CD8-positive, alpha-beta memory T cell (primary cell): ENCODE measurements at regions not wholly inside any gene's neighbourhood (a gene's known extent, or its start where the extent isn't known, plus 50 kb on each side); places are given as distances from the start of the nearest gene placed in this dataset.
"Not testable (repeated sequence)": the region's sequence is repeated elsewhere in the genome, so short reads cannot be mapped to it uniquely, and the experiment has no call there.

Source experiments
- CTCF ChIA-PET: fragments of 350-600 bp; sonication (Branson Sonifier 250); formaldehyde crosslinking; loops from one replicate; lab custom pipeline; 2021; ENCODE audit warnings: antibody characterized with exemption; lab: Charles Lee
- POLR2A ChIA-PET: fragments of 350-600 bp; sonication (Branson Sonifier 250); formaldehyde crosslinking; loops from one replicate; lab custom pipeline; 2021; ENCODE audit warnings: antibody characterized with exemption; lab: Charles Lee
- DNase-seq, 5 donors: peaks; one replicate each; pipeline versions ENCODE4 v3.0.0 to v3.0.0-alpha.2; 2020 to 2022; ENCODE audit warnings: mixed read lengths in 1 of 5
- H3K27ac ChIP-seq: one replicate; pipeline ENCODE4 v1.7.0; 2013; ENCODE audit warnings: low read depth, mild to moderate bottlenecking, low read length, moderate library complexity
- H3K27me3 ChIP-seq: 2 replicates; pipeline ENCODE4 v1.7.0; 2013; ENCODE audit warnings: low read length, mild to moderate bottlenecking; ENCODE audit not compliant: insufficient read depth, poor library complexity, severe bottlenecking
- H3K36me3 ChIP-seq: 2 replicates; pipeline ENCODE4 v1.7.0; 2013; ENCODE audit warnings: mild to moderate bottlenecking, low read length, moderate library complexity; ENCODE audit not compliant: insufficient read depth
- H3K4me1 ChIP-seq: 2 replicates; pipeline ENCODE4 v1.7.0; 2013; ENCODE audit warnings: mild to moderate bottlenecking, low read length, moderate library complexity; ENCODE audit not compliant: insufficient read depth
- H3K4me3 ChIP-seq: 2 replicates; pipeline ENCODE4 v1.7.0; 2013; ENCODE audit warnings: mild to moderate bottlenecking, low read length
- H3K9me3 ChIP-seq: 2 replicates; pipeline ENCODE4 v1.7.0; 2013; ENCODE audit warnings: mild to moderate bottlenecking, low read length
- H3K27ac Mint-ChIP-seq, 8 donors: one replicate each; pipeline ENCODE4 v1.8.0; 2020 to 2021; ENCODE audit warnings: mixed read lengths in 8 of 8, mild to moderate bottlenecking in 6 of 8, inconsistent platforms in 3 of 8, moderate library complexity in 3 of 8
- H3K27me3 Mint-ChIP-seq, 2 donors: one replicate each; pipeline ENCODE4 v1.8.0; 2020 to 2021; ENCODE audit warnings: mixed read lengths in 2 of 2, mild to moderate bottlenecking in 1 of 2, moderate library complexity in 1 of 2
- H3K36me3 Mint-ChIP-seq, 3 donors: one replicate each; pipeline ENCODE4 v1.8.0; 2020 to 2021; ENCODE audit warnings: mixed read lengths in 3 of 3, inconsistent platforms in 1 of 3, mild to moderate bottlenecking in 1 of 3
- H3K4me1 Mint-ChIP-seq, 3 donors: one replicate each; pipeline ENCODE4 v1.8.0; 2020 to 2021; ENCODE audit warnings: mixed read lengths in 3 of 3, inconsistent platforms in 1 of 3, mild to moderate bottlenecking in 1 of 3
- H3K4me3 Mint-ChIP-seq, 7 donors: one replicate each; pipeline ENCODE4 v1.8.0; 2020 to 2021; ENCODE audit warnings: mixed read lengths in 7 of 7, mild to moderate bottlenecking in 6 of 7, moderate library complexity in 4 of 7, inconsistent platforms in 2 of 7
- H3K9me3 Mint-ChIP-seq, 5 donors: one replicate each; pipeline ENCODE4 v1.8.0; 2020 to 2022; ENCODE audit warnings: mixed read lengths in 5 of 5, mild to moderate bottlenecking in 3 of 5, moderate library complexity in 2 of 5, inconsistent platforms in 1 of 5

- Mint-ChIP-seq H3K27me3 (peaks cover 14 to 29% of the 10 kb centered on the region in 2 donors), H3K4me3 (no peak overlapping the region), H3K27ac (no peak overlapping the region), H3K9me3 (no peaks in the 10 kb centered on the region), H3K36me3 (no peaks in the 10 kb centered on the region), H3K4me1 (no peaks in the 10 kb centered on the region)
- ChIA-PET POLR2A (no interaction called here), CTCF (no interaction called here)
- H3K4me3 ChIP-seq, result no peak overlapping the region
- H3K4me1 ChIP-seq, result no peaks in the 10 kb centered on the region
- no peaks in the 10 kb centered on the region for H3K36me3 ChIP-seq
- no peak for DNase-seq
- H3K27ac ChIP-seq, result no peak overlapping the region
- H3K27me3 ChIP-seq, result no peaks in the 10 kb centered on the region
- H3K9me3 ChIP-seq, result no peaks in the 10 kb centered on the region
Measured at GRCh38 chr2:237210297-237210696, 124.6 kb downstream of the COPS8 start.

- no peaks in the 10 kb centered on the region for H3K36me3 Mint-ChIP-seq
- H3K4me3 Mint-ChIP-seq, result no peak overlapping the region
- no peak overlapping the region for H3K27ac ChIP-seq
- CTCF ChIA-PET, result no interaction called here
- no peak overlapping the region for H3K27ac Mint-ChIP-seq
- H3K27me3 ChIP-seq, result no peaks in the 10 kb centered on the region
- H3K4me3 ChIP-seq, result no peak overlapping the region
- POLR2A ChIA-PET, result no interaction called here
- H3K9me3 Mint-ChIP-seq, result no peaks in the 10 kb centered on the region
- H3K36me3 ChIP-seq, result no peaks in the 10 kb centered on the region
- H3K27me3 Mint-ChIP-seq, result peaks cover 12 to 27% of the 10 kb centered on the region in 2 donors
- H3K9me3 ChIP-seq, result no peaks in the 10 kb centered on the region
- H3K4me1 Mint-ChIP-seq, result no peaks in the 10 kb centered on the region
- H3K4me1 ChIP-seq, result no peaks in the 10 kb centered on the region
- DNase-seq, result no peak
Measured at GRCh38 chr2:237210763-237211162, 125.1 kb downstream of the COPS8 start.

GRCh38 chr2:237212356-237213279, 126.9 kb downstream of the COPS8 start:
- peaks cover 8 to 15% of the 10 kb centered on the region in 2 donors for H3K27me3 Mint-ChIP-seq
- POLR2A ChIA-PET, H3K4me3 Mint-ChIP-seq, H3K4me3 ChIP-seq, H3K4me1 Mint-ChIP-seq, H3K27me3 ChIP-seq, CTCF ChIA-PET, H3K9me3 ChIP-seq, H3K36me3 Mint-ChIP-seq, H3K4me1 ChIP-seq, H3K36me3 ChIP-seq, H3K9me3 Mint-ChIP-seq, H3K27ac ChIP-seq, DNase-seq, H3K27ac Mint-ChIP-seq: not testable (repeated sequence)

GRCh38 chr2:237213315-237214022, 127.8 kb downstream of the COPS8 start:
- Histone ChIP-seq H3K9me3 (no peaks in the 10 kb centered on the region), H3K4me3 (no peak overlapping the region), H3K4me1 (no peaks in the 10 kb centered on the region), H3K36me3 (no peaks in the 10 kb centered on the region), H3K27ac (no peak overlapping the region), H3K27me3 (no peaks in the 10 kb centered on the region)
- Mint-ChIP-seq H3K4me3 (no peak overlapping the region), H3K27me3 (peaks cover 7 to 8% of the 10 kb centered on the region in 2 donors), H3K4me1 (no peaks in the 10 kb centered on the region), H3K9me3 (no peaks in the 10 kb centered on the region), H3K27ac (no peak overlapping the region), H3K36me3 (no peaks in the 10 kb centered on the region)
- POLR2A ChIA-PET, result no interaction called here
- DNase-seq, result no peak
- CTCF ChIA-PET, result no interaction called here

GRCh38 chr2:237214030-237214675, 128.5 kb downstream of the COPS8 start:
- H3K4me1 Mint-ChIP-seq, result no peaks in the 10 kb centered on the region
- Histone ChIP-seq H3K27me3 (no peaks in the 10 kb centered on the region), H3K4me1 (no peaks in the 10 kb centered on the region), H3K27ac (no peak overlapping the region), H3K36me3 (no peaks in the 10 kb centered on the region), H3K9me3 (no peaks in the 10 kb centered on the region), H3K4me3 (no peak overlapping the region)
- ChIA-PET CTCF (no interaction called here), POLR2A (no interaction called here)
- peaks cover 3 to 9% of the 10 kb centered on the region in 2 donors for H3K27me3 Mint-ChIP-seq
- no peaks in the 10 kb centered on the region for H3K9me3 Mint-ChIP-seq
- DNase-seq, result no peak
- H3K27ac Mint-ChIP-seq, result no peak overlapping the region
- H3K36me3 Mint-ChIP-seq, result no peaks in the 10 kb centered on the region
- no peak overlapping the region for H3K4me3 Mint-ChIP-seq

- H3K9me3 Mint-ChIP-seq, result no peaks in the 10 kb centered on the region
- peaks cover 3 to 10% of the 10 kb centered on the region in 2 donors for H3K27me3 Mint-ChIP-seq
- DNase-seq, result no peak
- Histone ChIP-seq H3K4me1 (no peaks in the 10 kb centered on the region), H3K9me3 (no peaks in the 10 kb centered on the region), H3K4me3 (no peak overlapping the region), H3K27me3 (no peaks in the 10 kb centered on the region), H3K36me3 (no peaks in the 10 kb centered on the region), H3K27ac (no peak overlapping the region)
- POLR2A ChIA-PET, result no interaction called here
- no peaks in the 10 kb centered on the region for H3K36me3 Mint-ChIP-seq
- CTCF ChIA-PET, result no interaction called here
- H3K4me1 Mint-ChIP-seq, result no peaks in the 10 kb centered on the region
- H3K4me3 Mint-ChIP-seq, result no peak overlapping the region
- H3K27ac Mint-ChIP-seq, result no peak overlapping the region
Measured at GRCh38 chr2:237214963-237215362, 129.3 kb downstream of the COPS8 start.

- Histone ChIP-seq H3K9me3 (no peaks in the 10 kb centered on the region), H3K4me3 (no peak overlapping the region), H3K4me1 (no peaks in the 10 kb centered on the region), H3K27me3 (no peaks in the 10 kb centered on the region), H3K36me3 (no peaks in the 10 kb centered on the region), H3K27ac (no peak overlapping the region)
- DNase-seq, result no peak
- Mint-ChIP-seq H3K27ac (peak overlapping the region in 1 of 8 donors; percentile 61), H3K4me1 (no peaks in the 10 kb centered on the region), H3K36me3 (no peaks in the 10 kb centered on the region), H3K4me3 (no peak overlapping the region), H3K9me3 (no peaks in the 10 kb centered on the region), H3K27me3 (peaks cover 7 to 25% of the 10 kb centered on the region in 2 donors)
- POLR2A ChIA-PET, result no interaction called here
- CTCF ChIA-PET, result no interaction called here
Measured at GRCh38 chr2:237217995-237218616, 132.4 kb downstream of the COPS8 start.

GRCh38 chr2:237218756-237219155, 133.1 kb downstream of the COPS8 start:
- Mint-ChIP-seq H3K4me3 (no peak overlapping the region), H3K4me1 (no peaks in the 10 kb centered on the region), H3K9me3 (no peaks in the 10 kb centered on the region), H3K27ac (no peak overlapping the region), H3K27me3 (peaks cover 9 to 26% of the 10 kb centered on the region in 2 donors), H3K36me3 (no peaks in the 10 kb centered on the region)
- H3K36me3 ChIP-seq, result no peaks in the 10 kb centered on the region
- no peak overlapping the region for H3K27ac ChIP-seq
- H3K4me3 ChIP-seq, result no peak overlapping the region
- H3K27me3 ChIP-seq, result no peaks in the 10 kb centered on the region
- no peaks in the 10 kb centered on the region for H3K4me1 ChIP-seq
- ChIA-PET CTCF (no interaction called here), POLR2A (no interaction called here)
- no peak for DNase-seq
- no peaks in the 10 kb centered on the region for H3K9me3 ChIP-seq
